Caco-2 (cell line): ENCODE measurements at regions not wholly inside any gene's neighbourhood (a gene's known extent, or its start where the extent isn't known, plus 50 kb on each side); places are given as distances from the start of the nearest gene placed in this dataset.

ENCODE experiments used
- BruUV-seq: library from RNA; stranded (reverse); fragments of 400-500 nt; replicated peaks from 2 replicates; lab custom pipeline; 2021; lab: Mats Ljungman, UMichigan
- CTCF ChIA-PET: fragments of 300-600 bp; sonication (Branson Sonifier 250); formaldehyde crosslinking; loops from one replicate; lab custom pipeline; 2022; ENCODE audit warnings: antibody characterized with exemption; lab: Charles Lee
- POLR2A ChIA-PET: fragments of 300-600 bp; sonication (Branson Sonifier 250); formaldehyde crosslinking; loops from one replicate; lab custom pipeline; 2022; ENCODE audit warnings: antibody characterized with exemption; lab: Charles Lee
- DNase-seq, 2 experiments: peaks; one replicate each; pipeline versions ENCODE4 v3.0.0 to v3.0.0-alpha.2; 2020 to 2022
- H3K27me3 ChIP-seq: replicated peaks from 2 replicates; pipeline ENCODE4 v1.6.0; 2011; ENCODE audit warnings: low read length; ENCODE audit not compliant: control insufficient read depth, insufficient read depth
- H3K36me3 ChIP-seq: 2 replicates; pipeline ENCODE4 v1.5.1; 2011; ENCODE audit warnings: low read length; ENCODE audit not compliant: control insufficient read depth, insufficient read depth
- H3K4me1 ChIP-seq: fragments of 250-450 bp; sonication (Bioruptor Pico); 2 replicates; pipeline ENCODE4 v1.5.1; 2020; ENCODE audit warnings: mild to moderate bottlenecking
- H3K4me3 ChIP-seq: 2 replicates; pipeline ENCODE4 v1.5.1; 2011; ENCODE audit warnings: low read depth, mild to moderate bottlenecking, control low read depth, low read length
- H3K9me3 ChIP-seq: fragments of 250-450 bp; sonication (Bioruptor Pico); 2 replicates; pipeline ENCODE4 v1.5.1; 2020; ENCODE audit warnings: mild to moderate bottlenecking, moderate library complexity
- H3K27ac Mint-ChIP-seq: one replicate; pipeline ENCODE4 v1.8.0; 2022; ENCODE audit warnings: mixed read lengths; ENCODE audit not compliant: unreplicated experiment
- H3K27me3 Mint-ChIP-seq: one replicate; pipeline ENCODE4 v1.8.0; 2022; ENCODE audit warnings: mixed read lengths; ENCODE audit not compliant: insufficient read depth, unreplicated experiment
- H3K36me3 Mint-ChIP-seq: one replicate; pipeline ENCODE4 v1.8.0; 2022; ENCODE audit warnings: mild to moderate bottlenecking, mixed read lengths; ENCODE audit not compliant: insufficient read depth, unreplicated experiment
- H3K4me1 Mint-ChIP-seq: one replicate; pipeline ENCODE4 v1.8.0; 2022; ENCODE audit warnings: low read depth, mixed read lengths; ENCODE audit not compliant: unreplicated experiment
- H3K4me3 Mint-ChIP-seq: one replicate; pipeline ENCODE4 v1.8.0; 2022; ENCODE audit warnings: mild to moderate bottlenecking, moderate library complexity, mixed read lengths; ENCODE audit not compliant: unreplicated experiment
- H3K9me3 Mint-ChIP-seq: one replicate; pipeline ENCODE4 v1.8.0; 2022; ENCODE audit warnings: mixed read lengths; ENCODE audit not compliant: unreplicated experiment
- CTCF ChIP-seq, 2 experiments: fragments of 200-600 bp in 1 of 2; IDR thresholded peaks; 1 replicate in 1 of 2; 2 replicates in 1 of 2; pipeline versions ENCODE4 v1.5.1 to v1.8.0; 2011 to 2022; ENCODE audit warnings: antibody characterized with exemption in 1 of 2, control low read depth in 1 of 2, inconsistent platforms in 1 of 2, low read depth in 1 of 2, low read length in 1 of 2, mild to moderate bottlenecking in 1 of 2, moderate library complexity in 1 of 2; ENCODE audit not compliant: insufficient read depth in 1 of 2, severe bottlenecking in 1 of 2, unreplicated experiment in 1 of 2
- intact Hi-C: fragments of 100-400 bp; cut with micrococcal nuclease; formaldehyde crosslinking; loops from one replicate; pipeline ENCODE4 v1.10.0; 2022; ENCODE audit not compliant: unreplicated experiment

- Histone ChIP-seq H3K4me3 (no peak overlapping the region), H3K9me3 (no peaks in the 10 kb centered on the region), H3K27me3 (no peaks in the 10 kb centered on the region), H3K36me3 (no peaks in the 10 kb centered on the region), H3K4me1 (no peaks in the 10 kb centered on the region)
- H3K27me3 Mint-ChIP-seq: no peaks in the 10 kb centered on the region
- POLR2A ChIA-PET: no interaction called here
- no peak for DNase-seq
- intact Hi-C loops: no loop called here
- no peaks in the 10 kb centered on the region for H3K36me3 Mint-ChIP-seq
- BruUV-seq: no TSS peak
- no peak overlapping the region for H3K27ac Mint-ChIP-seq
- no peaks in the 10 kb centered on the region for H3K9me3 Mint-ChIP-seq
- CTCF ChIA-PET: no interaction called here
- no peak for TF ChIP-seq CTCF (IDR thresholded peaks at IDR 0.05; ENCODE audit: insufficient read depth in 1 of 2, low read depth in 1 of 2, low read length in 1 of 2, severe bottlenecking in 1 of 2, unreplicated experiment in 1 of 2)
- H3K4me3 Mint-ChIP-seq: no peak overlapping the region
- H3K4me1 Mint-ChIP-seq: peaks cover 6% of the 10 kb centered on the region
These were observed 129.3 kb upstream of the CRBN start for GRCh38 chr3:3308809-3309208.

GRCh38 chr3:3307491-3307890 lies 128.0 kb upstream of the CRBN start:
- H3K4me1 ChIP-seq: no peaks in the 10 kb centered on the region
- H3K9me3 Mint-ChIP-seq: no peaks in the 10 kb centered on the region
- POLR2A ChIA-PET: no interaction called here
- no TSS peak for BruUV-seq
- intact Hi-C loops: no loop called here
- H3K36me3 Mint-ChIP-seq: no peaks in the 10 kb centered on the region
- no peaks in the 10 kb centered on the region for H3K27me3 ChIP-seq
- H3K4me1 Mint-ChIP-seq: peaks cover 6% of the 10 kb centered on the region
- no peaks in the 10 kb centered on the region for H3K36me3 ChIP-seq
- no peak for TF ChIP-seq CTCF (IDR thresholded peaks at IDR 0.05; ENCODE audit: insufficient read depth in 1 of 2, low read depth in 1 of 2, low read length in 1 of 2, severe bottlenecking in 1 of 2, unreplicated experiment in 1 of 2)
- H3K27me3 Mint-ChIP-seq: no peaks in the 10 kb centered on the region
- CTCF ChIA-PET: no interaction called here
- no peaks in the 10 kb centered on the region for H3K9me3 ChIP-seq
- H3K4me3 ChIP-seq: no peak overlapping the region
- no peak overlapping the region for H3K27ac Mint-ChIP-seq
- no peak overlapping the region for H3K4me3 Mint-ChIP-seq
- no peak for DNase-seq

GRCh38 chr3:3305841-3306240 lies 126.3 kb upstream of the CRBN start:
- H3K36me3 ChIP-seq: no peaks in the 10 kb centered on the region
- CTCF ChIA-PET: no interaction called here
- no peak overlapping the region for H3K4me3 Mint-ChIP-seq
- DNase-seq: no peak
- TF ChIP-seq CTCF (IDR thresholded peaks at IDR 0.05; ENCODE audit: insufficient read depth in 1 of 2, low read depth in 1 of 2, low read length in 1 of 2, severe bottlenecking in 1 of 2, unreplicated experiment in 1 of 2): no peak
- POLR2A ChIA-PET: no interaction called here
- H3K4me3 ChIP-seq: no peak overlapping the region
- H3K4me1 ChIP-seq: no peaks in the 10 kb centered on the region
- H3K27me3 ChIP-seq: no peaks in the 10 kb centered on the region
- intact Hi-C loops: no loop called here
- H3K9me3 Mint-ChIP-seq: no peaks in the 10 kb centered on the region
- no peaks in the 10 kb centered on the region for H3K27me3 Mint-ChIP-seq
- H3K36me3 Mint-ChIP-seq: no peaks in the 10 kb centered on the region
- no TSS peak for BruUV-seq
- H3K9me3 ChIP-seq: no peaks in the 10 kb centered on the region
- H3K27ac Mint-ChIP-seq: no peak overlapping the region
- peaks cover 6% of the 10 kb centered on the region for H3K4me1 Mint-ChIP-seq
